ENCODE measurements at regions not wholly inside any gene's neighbourhood (a gene's known extent, or its start where the extent isn't known, plus 50 kb on each side); places are given as distances from the start of the nearest gene placed in this dataset.

DNA sequence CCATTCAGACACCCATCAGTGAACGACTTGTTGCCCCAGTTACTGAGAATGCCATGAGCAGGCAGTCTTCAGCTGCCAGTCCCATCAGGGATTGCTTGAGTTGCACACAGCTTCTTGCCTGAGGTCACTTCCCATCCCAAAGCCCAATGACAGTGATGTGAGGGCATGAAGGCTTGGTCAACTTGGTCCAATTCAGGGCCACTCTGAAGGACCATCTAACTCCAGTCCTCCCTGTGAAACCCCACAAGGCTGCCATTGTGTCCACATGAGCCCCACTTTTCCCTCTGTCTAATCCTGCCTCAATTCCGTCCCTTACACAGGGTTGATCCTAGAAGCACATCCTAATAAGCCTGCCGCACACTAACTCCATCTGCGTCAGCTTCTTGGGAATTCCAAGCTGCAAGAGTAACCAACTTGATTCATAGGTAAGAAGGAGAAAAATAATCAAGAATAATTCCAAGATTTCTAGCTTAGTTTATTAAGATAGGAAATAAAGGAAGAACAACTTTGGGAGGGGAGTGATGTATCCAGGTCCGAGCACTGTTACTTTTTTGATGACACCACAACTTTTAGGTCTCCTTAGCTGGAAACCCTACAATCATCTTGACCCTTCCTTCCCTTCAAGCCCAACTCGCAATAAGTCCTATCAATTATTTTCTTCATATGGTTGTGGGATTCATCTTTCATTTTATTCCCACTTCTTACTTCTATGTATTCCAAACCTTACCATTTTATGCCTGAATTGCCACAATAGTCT lies 110.9 kb downstream of the LRRC30 start:
- TF ChIP-seq, protein P1, sequence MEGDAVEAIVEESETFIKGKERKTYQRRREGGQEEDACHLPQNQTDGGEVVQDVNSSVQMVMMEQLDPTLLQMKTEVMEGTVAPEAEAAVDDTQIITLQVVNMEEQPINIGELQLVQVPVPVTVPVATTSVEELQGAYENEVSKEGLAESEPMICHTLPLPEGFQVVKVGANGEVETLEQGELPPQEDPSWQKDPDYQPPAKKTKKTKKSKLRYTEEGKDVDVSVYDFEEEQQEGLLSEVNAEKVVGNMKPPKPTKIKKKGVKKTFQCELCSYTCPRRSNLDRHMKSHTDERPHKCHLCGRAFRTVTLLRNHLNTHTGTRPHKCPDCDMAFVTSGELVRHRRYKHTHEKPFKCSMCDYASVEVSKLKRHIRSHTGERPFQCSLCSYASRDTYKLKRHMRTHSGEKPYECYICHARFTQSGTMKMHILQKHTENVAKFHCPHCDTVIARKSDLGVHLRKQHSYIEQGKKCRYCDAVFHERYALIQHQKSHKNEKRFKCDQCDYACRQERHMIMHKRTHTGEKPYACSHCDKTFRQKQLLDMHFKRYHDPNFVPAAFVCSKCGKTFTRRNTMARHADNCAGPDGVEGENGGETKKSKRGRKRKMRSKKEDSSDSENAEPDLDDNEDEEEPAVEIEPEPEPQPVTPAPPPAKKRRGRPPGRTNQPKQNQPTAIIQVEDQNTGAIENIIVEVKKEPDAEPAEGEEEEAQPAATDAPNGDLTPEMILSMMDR (IDR thresholded peaks at IDR 0.05; ENCODE audit: low read length, missing control alignments), result no peak
- no peak for DNase-seq (ENCODE audit: low read depth)
- no peak overlapping the region for H3K4me3 ChIP-seq (replicated peaks; ENCODE audit: low read depth, low read length)

DNA sequence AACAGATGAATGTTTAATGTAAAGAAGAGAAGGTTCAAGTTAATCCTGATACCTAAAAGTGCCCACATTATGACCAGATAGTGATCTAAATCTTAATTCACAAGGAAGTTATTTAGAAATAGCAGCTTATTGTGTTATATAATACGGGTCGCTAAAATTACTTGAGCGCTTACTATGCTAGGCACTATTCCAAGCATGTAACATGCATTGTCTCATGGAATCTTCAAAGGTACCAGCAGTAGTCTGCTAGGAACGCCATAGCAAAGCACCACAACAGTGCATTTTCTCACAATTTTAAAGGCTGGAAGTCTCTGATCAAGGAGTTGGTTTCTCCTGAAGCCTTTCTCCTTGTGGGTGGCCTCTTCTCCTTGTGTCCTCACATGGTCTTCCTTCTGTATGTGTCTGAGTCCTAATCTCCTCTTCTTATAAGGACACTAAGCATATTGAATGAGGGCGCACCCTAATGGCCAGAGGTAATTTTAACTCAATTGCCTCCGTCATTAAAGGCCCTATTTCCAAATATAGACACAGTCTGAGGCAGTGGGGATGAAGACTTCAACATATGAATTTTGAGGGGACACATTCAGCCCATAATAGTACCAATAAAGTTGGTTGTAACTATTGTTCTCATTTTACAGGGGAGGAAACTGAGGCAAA lies 118.4 kb downstream of the LRRC30 start:
- TF ChIP-seq, protein P1 (IDR thresholded peaks at IDR 0.05; ENCODE audit: low read length, missing control alignments), result no peak

DNA sequence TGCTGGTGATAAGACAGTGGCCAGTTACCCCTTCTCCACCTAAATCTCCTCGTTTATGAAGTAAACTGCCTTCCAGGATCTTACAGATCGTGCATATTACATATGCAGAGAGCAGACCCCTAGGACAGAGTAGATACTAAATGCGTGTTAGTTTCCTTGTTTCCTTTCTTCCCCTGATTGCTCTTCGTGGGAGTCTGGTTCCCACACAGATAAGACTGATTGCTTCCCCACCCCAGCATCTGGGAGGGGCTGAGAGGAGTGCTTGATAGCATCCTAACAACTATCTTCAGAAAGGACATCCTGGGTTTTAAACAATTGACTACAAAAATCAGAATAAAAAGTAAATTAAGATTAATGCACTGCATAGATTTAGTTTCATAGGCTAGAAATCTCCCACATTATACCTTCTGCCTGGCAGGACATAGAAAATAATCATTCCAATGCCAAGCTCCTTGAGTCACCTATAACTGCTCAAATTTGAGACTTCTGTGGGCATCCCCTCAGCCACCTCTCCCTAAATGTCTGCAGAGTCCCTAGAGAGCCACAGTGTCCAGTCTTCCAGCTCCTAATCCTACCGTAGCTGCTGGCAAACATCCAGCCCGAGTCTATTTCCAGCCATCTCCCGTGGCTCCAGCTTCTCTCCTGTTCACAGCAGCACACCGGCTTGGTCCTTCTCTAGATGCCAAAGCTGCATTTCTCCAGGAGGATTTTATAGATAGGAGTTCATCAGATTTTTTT lies 128.3 kb downstream of the LRRC30 start:
- H3K4me3 ChIP-seq (replicated peaks; ENCODE audit: low read depth, low read length), result no peak overlapping the region
- TF ChIP-seq, protein P1 (IDR thresholded peaks at IDR 0.05; ENCODE audit: low read length, missing control alignments), result no peak
- no peak for DNase-seq (ENCODE audit: low read depth)

More for the DNA sequence above, 118.4 kb downstream of the LRRC30 start:
- DNase-seq (ENCODE audit: low read depth), result peak; percentile 8
- H3K4me3 ChIP-seq (replicated peaks; ENCODE audit: low read depth, low read length), result no peak overlapping the region

DNA sequence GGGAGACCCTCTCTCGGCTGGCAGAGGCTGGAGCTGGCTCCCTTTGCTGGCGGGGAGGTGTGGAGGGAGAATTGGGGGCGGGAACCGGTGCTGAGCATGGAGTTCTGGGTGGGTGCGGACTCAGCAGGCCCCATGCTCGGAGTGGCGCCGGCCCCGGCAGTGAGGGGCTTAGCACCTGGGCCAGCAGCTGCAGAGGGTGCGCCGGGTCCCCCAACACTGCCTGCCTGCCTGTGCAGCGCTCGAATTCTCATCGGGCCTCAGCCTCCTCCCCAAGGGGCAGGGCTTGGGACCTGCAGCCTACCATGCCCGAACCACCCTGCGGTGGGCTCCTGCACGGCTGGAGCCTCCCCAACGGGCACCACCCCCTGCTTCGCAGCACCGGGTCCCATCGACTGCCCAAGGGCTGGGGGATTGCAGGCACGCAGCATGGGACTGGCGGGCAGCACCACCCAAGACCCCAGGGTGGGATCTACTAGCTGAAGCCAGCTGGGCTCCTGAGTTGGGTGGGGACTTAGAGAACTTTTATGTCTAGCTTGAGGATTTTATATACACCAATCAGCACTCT lies 129.8 kb downstream of the LRRC30 start:
- DNase-seq (ENCODE audit: low read depth), result no peak
- TF ChIP-seq, protein P1 (IDR thresholded peaks at IDR 0.05; ENCODE audit: low read length, missing control alignments), result no peak
- H3K4me3 ChIP-seq (replicated peaks; ENCODE audit: low read depth, low read length), result no peak overlapping the region

DNA sequence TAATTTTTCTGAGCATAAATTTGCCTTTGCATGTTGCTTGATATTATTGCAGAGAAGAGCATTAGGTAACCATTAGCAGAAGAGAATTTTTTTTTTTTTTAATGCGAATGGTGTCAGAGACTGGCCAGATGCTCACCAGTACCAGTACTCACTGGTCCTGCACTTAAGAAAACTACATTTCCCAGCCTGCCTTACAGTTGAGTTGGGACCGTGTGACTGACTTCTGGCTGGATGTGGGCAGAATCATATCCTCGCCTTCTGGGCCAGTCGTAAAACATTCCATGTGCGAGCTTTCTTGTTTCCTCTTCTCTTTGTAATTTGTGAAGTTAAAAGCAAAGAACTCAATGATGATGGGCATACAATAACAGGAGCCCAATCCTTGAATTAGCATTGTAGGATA lies 132.4 kb downstream of the LRRC30 start:
- DNase-seq (ENCODE audit: low read depth), result no peak
- H3K4me3 ChIP-seq (replicated peaks; ENCODE audit: low read depth, low read length), result no peak overlapping the region
- TF ChIP-seq, protein P1 (IDR thresholded peaks at IDR 0.05; ENCODE audit: low read length, missing control alignments), result no peak

DNA sequence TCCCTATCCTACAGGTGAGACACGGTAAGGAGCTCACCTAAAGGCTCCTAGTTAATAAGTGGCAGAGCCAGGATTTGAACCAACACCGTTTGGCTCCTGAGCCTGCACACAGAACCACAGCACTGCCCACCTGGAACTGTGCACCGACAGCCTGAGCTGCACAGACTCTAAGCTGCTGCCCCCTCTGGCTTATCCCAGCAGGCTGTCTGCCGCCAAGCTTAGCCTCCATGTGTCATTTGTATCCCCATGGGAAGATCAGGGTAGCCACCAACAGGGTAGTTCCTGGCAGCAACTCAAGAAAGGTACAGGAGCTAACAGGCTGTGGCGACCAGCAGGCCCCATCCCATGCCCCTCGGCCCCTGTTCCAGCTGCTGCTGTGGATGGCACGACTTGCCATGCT lies 135.7 kb downstream of the LRRC30 start:
- DNase-seq (ENCODE audit: low read depth), result no peak
- TF ChIP-seq, protein P1 (IDR thresholded peaks at IDR 0.05; ENCODE audit: low read length, missing control alignments), result no peak
- H3K4me3 ChIP-seq (replicated peaks; ENCODE audit: low read depth, low read length), result no peak overlapping the region

All from fibroblast of pulmonary artery (primary cell).